Right atrium auricular region (tissue), 2 donors: ENCODE measurements at regions not wholly inside any gene's neighbourhood (a gene's known extent, or its start where the extent isn't known, plus 50 kb on each side); places are given as distances from the start of the nearest gene placed in this dataset.
"Not testable (repeated sequence)": the region's sequence is repeated elsewhere in the genome, so short reads cannot be mapped to it uniquely, and the experiment has no call there.

Experiments
- DNase-seq: peaks from one replicate; pipeline ENCODE4 v3.0.0-alpha.2; 2019; ENCODE audit warnings: low spot score
- H3K27ac ChIP-seq, 2 donors: fragments of 200-600 bp; sonication (generic); 1 replicate in 1 of 2; 2 replicates in 1 of 2; pipeline ENCODE4 v1.5.1; 2016 to 2019
- H3K27me3 ChIP-seq, 2 donors: fragments of 200-600 bp; sonication (generic); one replicate each; pipeline versions ENCODE4 v1.5.1 to v1.6.0; 2017 to 2019
- H3K36me3 ChIP-seq: fragments of 200-600 bp; sonication (generic); one replicate; pipeline ENCODE4 v1.5.1; 2016
- H3K4me1 ChIP-seq, 2 donors: fragments of 200-600 bp; sonication (generic); one replicate each; pipeline versions ENCODE4 v1.5.1 to v1.6.0; 2017 to 2019
- H3K4me3 ChIP-seq, 2 donors: fragments of 200-600 bp; sonication (generic); 1 replicate in 1 of 2; 2 replicates in 1 of 2; pipeline ENCODE4 v1.5.1; 2017 to 2019; ENCODE audit warnings: mild to moderate bottlenecking in 1 of 2, moderate library complexity in 1 of 2
- H3K9me3 ChIP-seq, 2 donors: fragments of 200-600 bp; sonication (generic); one replicate each; pipeline ENCODE4 v1.5.1; 2019
- CTCF ChIP-seq, 2 donors: fragments of 200-600 bp; sonication (generic); IDR thresholded peaks; one replicate each; pipeline ENCODE4 v1.5.1; 2019; ENCODE audit warnings: antibody characterized with exemption in 2 of 2

- H3K36me3 ChIP-seq = no peaks in the 10 kb centered on the region
- no peak overlapping the region for H3K27ac ChIP-seq
- no peaks in the 10 kb centered on the region for H3K27me3 ChIP-seq
- H3K4me3 ChIP-seq = no peak overlapping the region
- TF ChIP-seq CTCF (IDR thresholded peaks at IDR 0.05) = no peak
- no peak for DNase-seq
- H3K4me1 ChIP-seq = no peaks in the 10 kb centered on the region
- no peaks in the 10 kb centered on the region for H3K9me3 ChIP-seq
Measured at GRCh38 chr11:134973801-134974200, 561.8 kb upstream of the B3GAT1 start.

- DNase-seq = no peak
- H3K4me1 ChIP-seq = no peaks in the 10 kb centered on the region
- TF ChIP-seq CTCF (IDR thresholded peaks at IDR 0.05) = no peak
- H3K36me3 ChIP-seq = no peaks in the 10 kb centered on the region
- H3K27ac ChIP-seq = no peak overlapping the region
- no peaks in the 10 kb centered on the region for H3K9me3 ChIP-seq
- no peak overlapping the region for H3K4me3 ChIP-seq
- H3K27me3 ChIP-seq = no peaks in the 10 kb centered on the region
Measured at GRCh38 chr11:134971381-134971780, 559.3 kb upstream of the B3GAT1 start.

- Histone ChIP-seq H3K9me3 (no peaks in the 10 kb centered on the region), H3K4me1 (no peaks in the 10 kb centered on the region), H3K27ac (no peak overlapping the region), H3K4me3 (no peak overlapping the region), H3K36me3 (no peaks in the 10 kb centered on the region), H3K27me3 (no peaks in the 10 kb centered on the region)
- TF ChIP-seq CTCF (IDR thresholded peaks at IDR 0.05) = no peak
- DNase-seq = no peak
Measured at GRCh38 chr11:134967746-134968145, 555.7 kb upstream of the B3GAT1 start.

- not testable (repeated sequence) for H3K27ac ChIP-seq, H3K27me3 ChIP-seq, H3K4me3 ChIP-seq, H3K36me3 ChIP-seq, H3K9me3 ChIP-seq, DNase-seq, H3K4me1 ChIP-seq
Measured at GRCh38 chr11:134961386-134961785, 549.3 kb upstream of the B3GAT1 start.

GRCh38 chr11:134958870-134959269 lies 546.8 kb upstream of the B3GAT1 start:
- TF ChIP-seq CTCF (IDR thresholded peaks at IDR 0.05) = no peak
- DNase-seq = peak; percentile 34
- Histone ChIP-seq H3K27ac (no peak overlapping the region), H3K36me3 (no peaks in the 10 kb centered on the region), H3K9me3 (no peaks in the 10 kb centered on the region), H3K27me3 (no peaks in the 10 kb centered on the region), H3K4me1 (no peaks in the 10 kb centered on the region), H3K4me3 (no peak overlapping the region)

- H3K27me3 ChIP-seq = no peaks in the 10 kb centered on the region
- DNase-seq = peak; percentile 44
- H3K9me3 ChIP-seq = no peaks in the 10 kb centered on the region
- no peaks in the 10 kb centered on the region for H3K4me1 ChIP-seq
- no peak overlapping the region for H3K4me3 ChIP-seq
- no peaks in the 10 kb centered on the region for H3K36me3 ChIP-seq
- no peak for TF ChIP-seq CTCF (IDR thresholded peaks at IDR 0.05)
- no peak overlapping the region for H3K27ac ChIP-seq
Measured at GRCh38 chr11:134958336-134958640, 546.2 kb upstream of the B3GAT1 start.
